ENCODE measurements at regions not wholly inside any gene's neighbourhood (a gene's known extent, or its start where the extent isn't known, plus 50 kb on each side); places are given as distances from the start of the nearest gene placed in this dataset.
"Not testable (repeated sequence)": the region's sequence is repeated elsewhere in the genome, so short reads cannot be mapped to it uniquely, and the experiment has no call there.

- no peaks in the 10 kb centered on the region for H3K36me3 Mint-ChIP-seq (ENCODE audit: insufficient read depth)
- no peaks in the 10 kb centered on the region for H3K9me3 Mint-ChIP-seq
- ATAC-seq (replicated peaks; ENCODE audit: extremely low read depth, poor library complexity, severe bottlenecking) = no peak
- no peak overlapping the region for H3K4me3 Mint-ChIP-seq
- no peaks in the 10 kb centered on the region for H3K4me1 Mint-ChIP-seq
- DNase-seq (ENCODE audit: low spot score in 2 of 2) = no peak
- no peaks in the 10 kb centered on the region for H3K27me3 Mint-ChIP-seq
- H3K27ac Mint-ChIP-seq (ENCODE audit: low read depth) = no peak overlapping the region
Observed at GRCh38 chr2:219870041-219870440, 242.6 kb downstream of the SLC4A3 start.

DNA sequence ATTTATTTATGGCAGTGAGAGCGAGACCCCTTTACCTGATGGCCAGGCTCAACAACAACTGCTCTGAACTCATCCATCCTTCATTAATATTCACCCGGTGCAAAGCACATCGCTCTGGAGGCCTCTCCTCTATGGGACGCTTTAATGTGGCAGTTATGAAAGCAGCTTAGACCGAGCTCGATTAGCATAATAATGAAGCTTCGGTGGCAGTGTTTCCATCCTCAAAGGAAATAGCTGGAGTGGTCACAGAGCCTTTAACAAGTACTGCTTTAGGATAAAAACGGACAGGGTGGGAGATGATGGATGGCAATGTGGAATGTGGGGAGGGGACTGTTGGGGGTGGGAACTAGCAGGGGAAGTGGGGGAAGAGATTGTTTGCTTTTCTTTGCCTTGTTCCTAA is 243.9 kb downstream of the SLC4A3 start:
- H3K4me1 Mint-ChIP-seq = no peaks in the 10 kb centered on the region
- no peaks in the 10 kb centered on the region for H3K36me3 Mint-ChIP-seq (ENCODE audit: insufficient read depth)
- H3K4me3 Mint-ChIP-seq = no peak overlapping the region
- no peaks in the 10 kb centered on the region for H3K9me3 Mint-ChIP-seq
- ATAC-seq (replicated peaks; ENCODE audit: extremely low read depth, poor library complexity, severe bottlenecking) (no peak), DNase-seq (ENCODE audit: low spot score in 2 of 2) (no peak)
- no peak overlapping the region for H3K27ac Mint-ChIP-seq (ENCODE audit: low read depth)
- no peaks in the 10 kb centered on the region for H3K27me3 Mint-ChIP-seq

GRCh38 chr2:219875036-219875435 is 247.6 kb downstream of the SLC4A3 start:
- Mint-ChIP-seq H3K4me1 (no peaks in the 10 kb centered on the region), H3K4me3 (no peak overlapping the region), H3K9me3 (no peaks in the 10 kb centered on the region), H3K27me3 (no peaks in the 10 kb centered on the region), H3K36me3 (ENCODE audit: insufficient read depth) (no peaks in the 10 kb centered on the region), H3K27ac (ENCODE audit: low read depth) (no peak overlapping the region)
- ATAC-seq (replicated peaks; ENCODE audit: extremely low read depth, poor library complexity, severe bottlenecking) (no peak), DNase-seq (ENCODE audit: low spot score in 2 of 2) (no peak)

GRCh38 chr2:219875986-219876385 is 248.6 kb downstream of the SLC4A3 start:
- not testable (repeated sequence) for H3K27me3 Mint-ChIP-seq, H3K9me3 Mint-ChIP-seq

DNA sequence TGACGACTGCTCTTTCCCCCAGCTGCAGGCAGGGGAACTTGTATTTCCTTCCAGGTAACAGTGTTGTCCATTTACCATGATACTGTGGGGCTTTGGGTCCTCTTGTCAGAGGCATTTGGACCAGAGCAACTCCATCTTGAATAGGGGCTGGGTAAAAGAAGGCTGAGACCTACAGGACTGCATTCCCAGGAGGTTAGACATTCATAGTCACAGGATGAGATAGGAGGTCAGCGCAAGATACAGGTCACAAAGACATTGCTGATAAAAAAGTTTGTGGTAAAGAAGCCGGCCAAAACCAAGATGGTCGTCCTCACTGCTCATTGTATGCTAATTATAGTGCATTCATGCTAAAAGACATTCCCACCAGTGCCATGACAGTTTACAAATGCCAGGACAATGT is 249.5 kb downstream of the SLC4A3 start:
- DNase-seq (ENCODE audit: low spot score in 2 of 2) (no peak), ATAC-seq (replicated peaks; ENCODE audit: extremely low read depth, poor library complexity, severe bottlenecking) (no peak)
- H3K27me3 Mint-ChIP-seq = no peaks in the 10 kb centered on the region
- no peaks in the 10 kb centered on the region for H3K9me3 Mint-ChIP-seq
- H3K27ac Mint-ChIP-seq (ENCODE audit: low read depth) = no peak overlapping the region
- no peak overlapping the region for H3K4me3 Mint-ChIP-seq
- H3K36me3 Mint-ChIP-seq (ENCODE audit: insufficient read depth) = no peaks in the 10 kb centered on the region
- no peaks in the 10 kb centered on the region for H3K4me1 Mint-ChIP-seq

More at GRCh38 chr2:219875986-219876385, 248.6 kb downstream of the SLC4A3 start:
- not testable (repeated sequence) for DNase-seq (ENCODE audit: low spot score in 2 of 2); H3K36me3 Mint-ChIP-seq (ENCODE audit: insufficient read depth); H3K27ac Mint-ChIP-seq (ENCODE audit: low read depth); ATAC-seq (replicated peaks; ENCODE audit: extremely low read depth, poor library complexity, severe bottlenecking); H3K4me3 Mint-ChIP-seq; H3K4me1 Mint-ChIP-seq

DNA sequence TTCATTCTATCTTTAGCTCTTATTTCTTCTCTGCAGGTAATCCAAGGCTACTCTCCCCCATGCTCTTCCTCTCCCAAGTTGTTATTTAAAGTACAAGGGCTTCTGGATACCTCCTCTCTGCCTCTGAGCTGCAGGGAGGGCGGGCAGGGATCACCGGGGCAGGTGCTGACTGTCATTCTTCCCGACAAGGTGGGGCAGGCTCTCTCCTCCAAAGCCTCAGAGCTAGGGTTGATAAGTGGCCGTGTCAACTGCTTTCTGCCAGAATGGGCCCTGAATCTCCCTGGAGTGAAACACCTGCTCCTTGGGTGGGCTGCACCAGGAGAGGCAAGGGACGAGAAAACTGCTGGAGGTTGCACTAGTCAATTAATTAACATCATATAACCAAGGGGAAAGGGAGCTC is 250.3 kb downstream of the SLC4A3 start:
- Mint-ChIP-seq H3K27me3 (no peaks in the 10 kb centered on the region), H3K4me1 (no peaks in the 10 kb centered on the region), H3K36me3 (ENCODE audit: insufficient read depth) (no peaks in the 10 kb centered on the region), H3K27ac (ENCODE audit: low read depth) (no peak overlapping the region), H3K4me3 (no peak overlapping the region), H3K9me3 (no peaks in the 10 kb centered on the region)
- DNase-seq (ENCODE audit: low spot score in 2 of 2) (no peak), ATAC-seq (replicated peaks; ENCODE audit: extremely low read depth, poor library complexity, severe bottlenecking) (no peak)

GRCh38 chr2:219878516-219878915 is 251.1 kb downstream of the SLC4A3 start:
- no peak for DNase-seq (ENCODE audit: low spot score in 2 of 2)
- Mint-ChIP-seq H3K27me3 (no peaks in the 10 kb centered on the region), H3K4me3 (no peak overlapping the region), H3K4me1 (no peaks in the 10 kb centered on the region), H3K36me3 (ENCODE audit: insufficient read depth) (no peaks in the 10 kb centered on the region), H3K9me3 (no peaks in the 10 kb centered on the region), H3K27ac (ENCODE audit: low read depth) (no peak overlapping the region)
- no peak for ATAC-seq (replicated peaks; ENCODE audit: extremely low read depth, poor library complexity, severe bottlenecking)

- no peak for DNase-seq (ENCODE audit: low spot score in 2 of 2)
- Mint-ChIP-seq H3K27ac (ENCODE audit: low read depth) (no peak overlapping the region), H3K36me3 (ENCODE audit: insufficient read depth) (no peaks in the 10 kb centered on the region), H3K27me3 (peaks cover 31% of the 10 kb centered on the region), H3K4me3 (no peak overlapping the region), H3K4me1 (no peaks in the 10 kb centered on the region), H3K9me3 (no peaks in the 10 kb centered on the region)
- no peak for ATAC-seq (replicated peaks; ENCODE audit: extremely low read depth, poor library complexity, severe bottlenecking)
Observed at GRCh38 chr2:219881851-219882250, 254.4 kb downstream of the SLC4A3 start.

DNA sequence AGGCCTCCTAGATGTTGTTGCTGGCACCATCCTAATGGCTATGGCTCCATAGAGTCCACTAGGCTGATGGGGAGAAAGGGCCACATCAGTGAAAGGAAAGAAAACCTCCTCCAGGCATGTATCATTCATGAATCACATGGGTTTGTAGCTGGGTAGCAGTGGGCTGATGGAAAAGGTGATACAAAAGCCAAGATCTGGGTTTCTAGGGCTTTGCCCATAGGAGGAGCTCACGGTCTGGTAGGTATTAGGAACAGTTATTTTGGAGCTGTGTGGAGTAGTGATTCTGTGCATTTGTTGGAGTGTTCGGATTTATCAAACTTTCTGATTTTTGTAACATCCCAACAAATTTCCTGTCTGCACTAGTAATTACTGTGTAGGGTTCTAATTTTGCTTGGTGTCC is 259.2 kb downstream of the SLC4A3 start:
- Mint-ChIP-seq H3K9me3 (peaks cover 4% of the 10 kb centered on the region), H3K36me3 (ENCODE audit: insufficient read depth) (no peaks in the 10 kb centered on the region), H3K4me1 (no peaks in the 10 kb centered on the region), H3K4me3 (no peak overlapping the region), H3K27me3 (peaks cover 38% of the 10 kb centered on the region), H3K27ac (ENCODE audit: low read depth) (no peak overlapping the region)
- DNase-seq (ENCODE audit: low spot score in 2 of 2) (no peak), ATAC-seq (replicated peaks; ENCODE audit: extremely low read depth, poor library complexity, severe bottlenecking) (no peak)

GRCh38 chr2:219887870-219888269 is 260.4 kb downstream of the SLC4A3 start:
- peaks cover 4% of the 10 kb centered on the region for H3K9me3 Mint-ChIP-seq
- H3K4me1 Mint-ChIP-seq = no peaks in the 10 kb centered on the region
- ATAC-seq (replicated peaks; ENCODE audit: extremely low read depth, poor library complexity, severe bottlenecking) = no peak
- H3K36me3 Mint-ChIP-seq (ENCODE audit: insufficient read depth) = no peaks in the 10 kb centered on the region
- no peak overlapping the region for H3K27ac Mint-ChIP-seq (ENCODE audit: low read depth)
- H3K4me3 Mint-ChIP-seq = no peak overlapping the region
- DNase-seq (ENCODE audit: low spot score in 2 of 2) = no peak
- peaks cover 45% of the 10 kb centered on the region for H3K27me3 Mint-ChIP-seq

- H3K4me1 Mint-ChIP-seq = no peaks in the 10 kb centered on the region
- H3K27me3 Mint-ChIP-seq = peaks cover 20% of the 10 kb centered on the region
- no peak overlapping the region for H3K4me3 Mint-ChIP-seq
- H3K9me3 Mint-ChIP-seq = peaks cover 13% of the 10 kb centered on the region
- ATAC-seq (replicated peaks; ENCODE audit: extremely low read depth, poor library complexity, severe bottlenecking) (no peak), DNase-seq (ENCODE audit: low spot score in 2 of 2) (no peak)
- no peaks in the 10 kb centered on the region for H3K36me3 Mint-ChIP-seq (ENCODE audit: insufficient read depth)
- no peak overlapping the region for H3K27ac Mint-ChIP-seq (ENCODE audit: low read depth)
Observed at GRCh38 chr2:219893541-219893940, 266.1 kb downstream of the SLC4A3 start.

DNA sequence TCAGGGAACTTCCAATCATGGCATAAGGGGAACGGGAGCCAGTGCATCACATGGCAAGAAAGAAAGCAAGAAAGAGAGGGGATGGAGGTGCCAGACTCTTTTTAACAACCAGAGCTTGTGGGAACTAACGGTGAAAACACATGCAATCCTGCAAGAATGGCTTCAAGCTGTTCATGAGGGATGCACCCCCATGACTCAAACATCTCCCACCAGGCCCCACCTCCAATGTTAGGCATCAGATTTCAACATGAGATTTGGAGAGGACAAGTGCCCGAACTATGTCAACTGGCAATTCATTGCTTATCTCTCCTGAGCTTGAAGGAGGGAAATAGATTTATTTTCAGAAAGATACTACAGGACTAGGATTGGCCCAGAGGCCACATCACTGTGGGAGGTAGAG is 270.0 kb downstream of the SLC4A3 start:
- peaks cover 10% of the 10 kb centered on the region for H3K27me3 Mint-ChIP-seq
- no peak overlapping the region for H3K4me3 Mint-ChIP-seq
- no peak overlapping the region for H3K27ac Mint-ChIP-seq (ENCODE audit: low read depth)
- DNase-seq (ENCODE audit: low spot score in 2 of 2) (no peak), ATAC-seq (replicated peaks; ENCODE audit: extremely low read depth, poor library complexity, severe bottlenecking) (no peak)
- H3K4me1 Mint-ChIP-seq = no peaks in the 10 kb centered on the region
- no peaks in the 10 kb centered on the region for H3K36me3 Mint-ChIP-seq (ENCODE audit: insufficient read depth)
- H3K9me3 Mint-ChIP-seq = peaks cover 10% of the 10 kb centered on the region

GRCh38 chr2:219901155-219901554 is 273.7 kb downstream of the SLC4A3 start:
- Mint-ChIP-seq H3K27ac (ENCODE audit: low read depth) (no peak overlapping the region), H3K27me3 (peaks cover 2% of the 10 kb centered on the region)

More at GRCh38 chr2:219901155-219901554, 273.7 kb downstream of the SLC4A3 start:
- ATAC-seq (replicated peaks; ENCODE audit: extremely low read depth, poor library complexity, severe bottlenecking) = no peak
- DNase-seq (ENCODE audit: low spot score in 2 of 2) = no peak
- no peaks in the 10 kb centered on the region for H3K36me3 Mint-ChIP-seq (ENCODE audit: insufficient read depth)
- no peaks in the 10 kb centered on the region for H3K4me1 Mint-ChIP-seq
- H3K9me3 Mint-ChIP-seq = peaks cover 10% of the 10 kb centered on the region
- H3K4me3 Mint-ChIP-seq = no peak overlapping the region

Measured in central memory CD8-positive, alpha-beta T cell (primary cell).